SJCRH30 (cell line): ENCODE measurements at regions not wholly inside any gene's neighbourhood (a gene's known extent, or its start where the extent isn't known, plus 50 kb on each side); places are given as distances from the start of the nearest gene placed in this dataset.
A peak's percentile ranks its signal among the peaks of the same experiment; 100 is the strongest.
"Not testable (repeated sequence)": the region's sequence is repeated elsewhere in the genome, so short reads cannot be mapped to it uniquely, and the experiment has no call there.

Source experiments
- DNase-seq, 2 experiments: peaks; one replicate each; pipeline ENCODE4 v3.0.0-alpha.2; 2015 to 2020
- H3K27ac ChIP-seq: fragments of 250-450 bp; sonication (Bioruptor Pico); 2 replicates; pipeline ENCODE4 v1.5.1; 2020; ENCODE audit warnings: mild to moderate bottlenecking, moderate library complexity
- H3K27me3 ChIP-seq: fragments of 250-450 bp; sonication (Bioruptor Pico); 2 replicates; pipeline ENCODE4 v1.5.1; 2020; ENCODE audit warnings: mild to moderate bottlenecking, moderate library complexity
- H3K36me3 ChIP-seq: fragments of 250-450 bp; sonication (Bioruptor Pico); 2 replicates; pipeline ENCODE4 v1.5.1; 2020; ENCODE audit warnings: mild to moderate bottlenecking, moderate library complexity
- H3K4me1 ChIP-seq: fragments of 250-450 bp; sonication (Bioruptor Pico); 2 replicates; pipeline ENCODE4 v1.5.1; 2020; ENCODE audit warnings: mild to moderate bottlenecking, moderate library complexity
- H3K4me3 ChIP-seq: fragments of 250-450 bp; sonication (Bioruptor Pico); 2 replicates; pipeline ENCODE4 v1.5.1; 2020; ENCODE audit warnings: mild to moderate bottlenecking, moderate library complexity
- H3K9me3 ChIP-seq: fragments of 250-450 bp; sonication (Bioruptor Pico); replicated peaks from 2 replicates; pipeline ENCODE4 v1.5.1; 2020; ENCODE audit warnings: mild to moderate bottlenecking, moderate library complexity

DNA sequence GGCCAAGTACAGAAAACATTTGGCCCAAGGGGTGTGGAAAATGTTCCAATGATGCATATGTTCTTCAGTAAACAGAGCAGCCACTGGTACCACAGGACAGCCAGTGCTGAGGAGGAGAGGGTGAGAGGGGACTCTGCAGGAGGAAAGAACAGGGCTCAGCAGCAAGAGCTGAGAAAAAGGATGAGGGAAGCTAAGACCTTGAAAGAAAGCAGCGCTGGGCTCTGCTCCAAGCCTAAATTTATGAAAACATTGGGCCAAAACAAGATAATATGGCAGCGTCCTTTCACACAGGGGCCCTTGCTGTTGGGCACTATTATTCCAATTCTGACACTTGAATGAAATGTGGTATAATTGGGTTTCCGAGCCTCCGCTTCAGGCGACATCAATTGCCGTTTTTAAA lies 939.0 kb upstream of the FANCL start:
- no peak for DNase-seq
- Histone ChIP-seq H3K27me3 (no peaks in the 10 kb centered on the region), H3K9me3 (no peaks in the 10 kb centered on the region)

GRCh38 chr2:59177748-59178147 lies 936.6 kb upstream of the FANCL start:
- no peaks in the 10 kb centered on the region for H3K36me3 ChIP-seq
- H3K27me3 ChIP-seq, result peaks cover 4% of the 10 kb centered on the region; the same call in 1 of the 2 replicates
- H3K9me3 ChIP-seq, result no peaks in the 10 kb centered on the region
- DNase-seq, result peak in 1 of 2 experiments; percentile 4
- no peak overlapping the region for H3K4me3 ChIP-seq
- no peak overlapping the region for H3K27ac ChIP-seq
- no peaks in the 10 kb centered on the region for H3K4me1 ChIP-seq

More for the DNA sequence above, 939.0 kb upstream of the FANCL start:
- Histone ChIP-seq H3K4me3 (no peak overlapping the region), H3K4me1 (no peaks in the 10 kb centered on the region), H3K27ac (no peak overlapping the region), H3K36me3 (no peaks in the 10 kb centered on the region)

- H3K4me3 ChIP-seq, result no peak overlapping the region
- no peaks in the 10 kb centered on the region for H3K4me1 ChIP-seq
- H3K36me3 ChIP-seq, result no peaks in the 10 kb centered on the region
- H3K27me3 ChIP-seq, result peaks cover 4% of the 10 kb centered on the region; the same call in 1 of the 2 replicates
- no peaks in the 10 kb centered on the region for H3K9me3 ChIP-seq
- no peak overlapping the region for H3K27ac ChIP-seq
- DNase-seq, result no peak
Observed at GRCh38 chr2:59176737-59177136, 935.6 kb upstream of the FANCL start.

DNA sequence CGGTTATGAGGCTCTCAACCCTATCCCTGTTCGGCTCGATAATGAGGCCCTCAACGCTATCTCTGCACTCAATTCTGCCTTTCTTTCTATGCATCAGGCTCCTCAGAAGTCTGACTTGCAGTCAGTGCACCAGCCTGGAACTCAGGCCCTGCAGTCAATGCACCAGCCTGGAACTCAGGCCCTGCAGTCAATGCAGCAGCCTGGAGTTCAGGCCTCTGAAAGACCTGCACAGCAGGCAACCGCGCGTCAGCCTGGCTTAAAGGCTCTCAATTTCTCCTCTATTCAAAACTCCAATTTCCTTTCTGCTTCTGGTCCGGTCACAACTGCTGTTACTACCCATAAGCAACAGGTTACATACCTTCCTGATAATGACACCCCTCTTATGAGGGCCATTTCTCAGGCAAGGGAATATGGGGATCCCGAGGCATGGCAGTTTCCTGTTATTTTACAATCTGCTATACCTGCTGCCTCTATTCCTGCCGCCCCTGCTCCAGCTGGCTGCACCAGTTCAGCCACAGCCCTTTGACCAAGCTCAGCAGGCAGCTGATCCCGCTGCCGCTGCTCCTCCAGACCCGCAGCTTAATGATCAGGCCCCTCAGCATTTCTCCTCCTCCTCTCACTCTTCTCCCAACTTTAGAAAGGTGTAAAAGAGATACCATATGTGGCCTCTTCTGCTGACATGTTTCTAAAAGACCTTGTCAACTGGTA lies 933.6 kb upstream of the FANCL start:
- H3K27me3 ChIP-seq, result peaks cover 4% of the 10 kb centered on the region; the same call in 1 of the 2 replicates
- H3K9me3 ChIP-seq, result no peaks in the 10 kb centered on the region
- H3K4me1 ChIP-seq, result no peaks in the 10 kb centered on the region
- H3K36me3 ChIP-seq, result no peaks in the 10 kb centered on the region
- H3K27ac ChIP-seq, result no peak overlapping the region
- no peak for DNase-seq
- H3K4me3 ChIP-seq, result no peak overlapping the region

DNA sequence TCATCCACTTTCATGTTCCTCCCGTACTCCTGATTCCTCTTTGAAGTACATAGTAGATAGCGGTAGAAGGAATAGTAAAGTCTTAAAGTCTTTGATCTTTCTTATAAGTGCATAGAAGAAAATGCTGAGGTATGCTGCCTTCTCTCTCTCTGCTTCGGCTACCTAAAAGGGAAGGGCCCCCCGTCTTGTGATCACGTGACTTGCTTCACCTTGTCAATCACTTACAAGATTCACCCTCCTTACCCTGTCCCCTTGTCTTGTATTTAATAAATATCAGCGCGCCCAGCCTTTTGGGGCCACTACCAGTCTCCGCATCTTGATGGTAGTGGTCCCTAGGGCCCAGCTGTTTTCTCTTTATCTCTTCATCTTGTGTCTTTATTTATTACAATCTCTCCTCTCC lies 932.2 kb upstream of the FANCL start:
- no peak overlapping the region for H3K4me3 ChIP-seq
- no peak for DNase-seq
- no peak overlapping the region for H3K27ac ChIP-seq
- H3K27me3 ChIP-seq, result peaks cover 4% of the 10 kb centered on the region; the same call in 1 of the 2 replicates
- no peaks in the 10 kb centered on the region for H3K9me3 ChIP-seq
- no peaks in the 10 kb centered on the region for H3K4me1 ChIP-seq
- no peaks in the 10 kb centered on the region for H3K36me3 ChIP-seq

- Histone ChIP-seq H3K9me3 (no peaks in the 10 kb centered on the region), H3K27me3 (peaks cover 8% of the 10 kb centered on the region; the same call in 1 of the 2 replicates), H3K36me3 (no peaks in the 10 kb centered on the region), H3K4me1 (no peaks in the 10 kb centered on the region), H3K27ac (no peak overlapping the region), H3K4me3 (no peak overlapping the region)
- no peak for DNase-seq
Observed at GRCh38 chr2:59171019-59171418, 929.9 kb upstream of the FANCL start.

DNA sequence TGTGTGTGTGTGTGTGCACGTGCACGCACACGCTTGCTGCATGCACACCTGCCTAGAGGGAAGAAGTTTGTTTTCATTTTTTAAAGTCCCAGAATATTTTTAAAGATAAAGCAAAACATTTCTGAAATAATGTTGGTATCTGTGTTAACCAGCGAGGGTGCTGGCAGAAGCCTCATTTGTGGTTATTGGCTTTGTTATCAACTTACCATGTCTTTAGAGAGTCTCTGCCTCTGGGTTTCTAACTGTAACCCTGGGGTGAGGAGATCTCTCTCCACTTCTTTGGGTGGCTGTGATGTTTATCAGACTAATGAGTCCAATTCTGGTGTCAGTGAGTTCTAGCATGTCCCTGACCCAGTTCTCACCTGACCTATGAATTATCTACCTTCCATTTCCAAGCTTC lies 927.6 kb upstream of the FANCL start:
- DNase-seq, result no peak
- Histone ChIP-seq H3K9me3 (no peaks in the 10 kb centered on the region), H3K36me3 (no peaks in the 10 kb centered on the region), H3K27me3 (peaks cover 3% of the 10 kb centered on the region; the same call in 1 of the 2 replicates), H3K4me1 (no peaks in the 10 kb centered on the region), H3K4me3 (no peak overlapping the region), H3K27ac (no peak overlapping the region)

DNA sequence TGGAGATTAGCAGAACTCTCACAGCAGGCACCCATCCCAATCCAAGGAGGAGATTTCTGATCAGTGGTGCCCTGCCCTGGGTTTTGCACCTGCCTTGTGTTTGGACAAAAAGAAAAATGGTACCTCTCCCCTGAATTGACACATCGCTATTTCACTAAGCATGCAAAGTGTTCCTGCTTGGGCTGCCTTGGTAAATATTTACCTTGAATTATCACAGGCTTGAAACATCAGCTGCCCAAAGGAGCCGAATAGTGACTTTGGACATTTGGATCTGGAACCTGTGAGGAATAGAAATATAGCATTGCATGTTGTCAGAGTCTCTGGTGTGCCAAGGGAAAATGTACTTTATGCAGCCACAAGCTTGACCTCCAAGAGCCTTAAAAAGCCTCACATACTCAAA lies 926.4 kb upstream of the FANCL start:
- Histone ChIP-seq H3K36me3 (no peaks in the 10 kb centered on the region), H3K4me1 (no peaks in the 10 kb centered on the region), H3K9me3 (no peaks in the 10 kb centered on the region), H3K27me3 (peaks cover 3% of the 10 kb centered on the region; the same call in 1 of the 2 replicates), H3K27ac (no peak overlapping the region), H3K4me3 (no peak overlapping the region)
- DNase-seq, result no peak

- not testable (repeated sequence) for H3K36me3 ChIP-seq, H3K4me1 ChIP-seq, H3K4me3 ChIP-seq, H3K9me3 ChIP-seq, H3K27me3 ChIP-seq, H3K27ac ChIP-seq, DNase-seq
Observed at GRCh38 chr2:59157908-59158307, 916.8 kb upstream of the FANCL start.

GRCh38 chr2:59151805-59152204 lies 910.7 kb upstream of the FANCL start:
- Histone ChIP-seq H3K27ac (no peak overlapping the region), H3K27me3 (0 out of 2 replicates have a peak, but pooled peaks cover 3% of the 10 kb centered on the region), H3K9me3 (no peaks in the 10 kb centered on the region), H3K36me3 (no peaks in the 10 kb centered on the region), H3K4me1 (no peaks in the 10 kb centered on the region), H3K4me3 (no peak overlapping the region)
- no peak for DNase-seq

DNA sequence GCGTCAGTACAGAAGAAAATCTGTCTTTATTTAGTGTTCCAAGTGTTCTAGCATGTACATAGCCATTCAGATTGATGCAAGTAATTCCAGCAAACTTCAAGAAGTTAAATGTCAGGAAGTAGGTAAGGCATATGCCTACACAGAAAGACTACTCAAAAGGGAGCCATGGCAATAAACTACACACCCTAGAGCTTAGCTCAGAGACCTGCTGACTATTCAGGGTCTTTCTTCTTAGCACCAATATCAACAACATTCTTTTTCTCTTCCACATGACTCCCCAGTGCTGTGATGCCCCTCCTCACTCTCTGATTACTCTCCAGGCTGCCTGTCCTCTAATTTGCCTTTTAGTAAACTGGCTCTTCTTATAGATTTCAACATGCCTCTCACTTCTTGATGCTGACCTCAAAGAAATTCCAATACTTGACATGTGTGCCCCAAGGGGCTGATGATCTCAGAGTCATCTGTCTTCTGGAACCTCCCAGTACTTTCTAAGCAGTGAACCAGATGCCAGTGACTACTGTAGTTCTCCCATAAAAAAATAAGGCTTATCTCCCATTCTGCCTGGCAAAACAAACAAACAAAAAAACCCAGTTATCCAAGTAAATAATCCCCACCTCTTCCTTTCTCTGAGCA lies 909.2 kb upstream of the FANCL start:
- H3K9me3 ChIP-seq, result no peaks in the 10 kb centered on the region
- H3K4me3 ChIP-seq, result no peak overlapping the region
- no peaks in the 10 kb centered on the region for H3K36me3 ChIP-seq
- H3K27me3 ChIP-seq, result 0 out of 2 replicates have a peak, but pooled peaks cover 3% of the 10 kb centered on the region
- no peak overlapping the region for H3K27ac ChIP-seq
- no peaks in the 10 kb centered on the region for H3K4me1 ChIP-seq
- DNase-seq, result no peak

DNA sequence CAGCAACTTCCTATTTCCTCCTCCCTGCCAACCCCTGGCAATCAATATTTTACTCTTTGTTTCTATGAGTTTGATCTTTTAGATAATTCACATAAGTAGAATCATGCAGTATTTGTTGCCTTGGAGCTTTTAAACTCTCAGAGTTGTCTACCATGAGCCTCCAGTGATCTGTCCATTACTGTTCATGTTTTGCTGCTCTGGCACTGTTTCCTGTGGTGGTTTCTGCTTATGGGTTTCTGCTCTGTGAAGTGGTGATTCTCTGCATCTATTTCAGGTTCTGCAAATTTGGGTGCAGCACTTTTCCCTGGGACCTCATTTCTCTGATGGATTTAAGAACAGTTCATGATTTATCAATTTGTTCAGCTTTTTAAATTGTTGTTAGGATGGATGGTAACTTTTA lies 908.1 kb upstream of the FANCL start:
- DNase-seq, result no peak
- H3K36me3 ChIP-seq, result no peaks in the 10 kb centered on the region
- H3K27ac ChIP-seq, result no peak overlapping the region
- H3K4me1 ChIP-seq, result no peaks in the 10 kb centered on the region
- H3K4me3 ChIP-seq, result no peak overlapping the region
- H3K9me3 ChIP-seq, result no peaks in the 10 kb centered on the region
- peaks cover 6% of the 10 kb centered on the region; the same call in 1 of the 2 replicates for H3K27me3 ChIP-seq

- H3K27me3 ChIP-seq, result 0 out of 2 replicates have a peak, but pooled peaks cover 4% of the 10 kb centered on the region
- H3K4me3 ChIP-seq, result no peak overlapping the region
- H3K9me3 ChIP-seq, result no peaks in the 10 kb centered on the region
- H3K36me3 ChIP-seq, result no peaks in the 10 kb centered on the region
- DNase-seq, result no peak
- no peak overlapping the region for H3K27ac ChIP-seq
- H3K4me1 ChIP-seq, result no peaks in the 10 kb centered on the region
Observed at GRCh38 chr2:59112258-59112657, 871.1 kb upstream of the FANCL start.

DNA sequence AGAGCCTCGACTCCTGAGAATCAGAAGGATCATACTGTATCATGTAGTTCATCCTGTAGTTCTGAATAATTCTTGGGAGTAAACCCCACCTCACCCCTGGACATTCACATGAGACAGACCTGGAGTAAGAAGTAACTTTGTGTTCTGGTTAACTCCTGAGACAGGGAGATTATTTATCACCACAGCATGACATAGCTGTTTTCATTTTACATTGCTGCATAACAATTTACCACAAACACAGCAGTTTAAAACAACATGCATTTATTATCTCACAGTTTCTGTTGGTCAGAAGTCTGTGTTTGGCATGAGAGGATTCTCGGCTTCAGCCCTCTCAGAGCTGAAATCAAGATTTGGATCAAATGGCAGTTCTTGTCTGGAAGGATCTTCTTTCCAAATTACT lies 855.8 kb upstream of the FANCL start:
- Histone ChIP-seq H3K9me3 (no peaks in the 10 kb centered on the region), H3K36me3 (no peaks in the 10 kb centered on the region), H3K27me3 (no peaks in the 10 kb centered on the region; the same call in 1 of the 2 replicates)

DNA sequence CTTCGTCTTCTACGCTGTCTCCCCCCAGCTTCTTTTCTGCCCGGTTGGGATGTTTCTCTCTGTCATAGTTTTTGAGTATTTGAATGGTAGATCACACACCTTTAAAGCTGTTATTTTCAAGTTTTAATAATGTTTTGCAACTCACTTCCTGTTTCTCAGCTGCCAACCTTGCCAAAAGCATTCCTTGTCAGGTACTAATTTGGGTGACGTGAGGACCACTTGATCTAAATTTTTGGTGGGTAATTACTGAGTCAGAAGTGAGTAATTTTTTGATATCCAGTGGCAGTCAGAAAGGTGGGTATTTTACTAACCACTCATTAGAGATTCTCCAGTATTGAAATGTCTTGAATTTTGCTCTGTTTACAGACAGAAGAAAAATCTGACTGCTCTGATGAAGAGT lies 852.4 kb upstream of the FANCL start:
- no peaks in the 10 kb centered on the region for H3K4me1 ChIP-seq
- no peaks in the 10 kb centered on the region for H3K36me3 ChIP-seq
- no peak for DNase-seq
- H3K9me3 ChIP-seq, result no peaks in the 10 kb centered on the region
- no peaks in the 10 kb centered on the region; the same call in 1 of the 2 replicates for H3K27me3 ChIP-seq
- H3K4me3 ChIP-seq, result no peak overlapping the region
- H3K27ac ChIP-seq, result no peak overlapping the region

More for the DNA sequence above, 855.8 kb upstream of the FANCL start:
- Histone ChIP-seq H3K4me1 (no peaks in the 10 kb centered on the region), H3K27ac (no peak overlapping the region), H3K4me3 (no peak overlapping the region)
- no peak for DNase-seq
